ENCODE measurements at regions not wholly inside any gene's neighbourhood (a gene's known extent, or its start where the extent isn't known, plus 50 kb on each side); places are given as distances from the start of the nearest gene placed in this dataset.

DNA sequence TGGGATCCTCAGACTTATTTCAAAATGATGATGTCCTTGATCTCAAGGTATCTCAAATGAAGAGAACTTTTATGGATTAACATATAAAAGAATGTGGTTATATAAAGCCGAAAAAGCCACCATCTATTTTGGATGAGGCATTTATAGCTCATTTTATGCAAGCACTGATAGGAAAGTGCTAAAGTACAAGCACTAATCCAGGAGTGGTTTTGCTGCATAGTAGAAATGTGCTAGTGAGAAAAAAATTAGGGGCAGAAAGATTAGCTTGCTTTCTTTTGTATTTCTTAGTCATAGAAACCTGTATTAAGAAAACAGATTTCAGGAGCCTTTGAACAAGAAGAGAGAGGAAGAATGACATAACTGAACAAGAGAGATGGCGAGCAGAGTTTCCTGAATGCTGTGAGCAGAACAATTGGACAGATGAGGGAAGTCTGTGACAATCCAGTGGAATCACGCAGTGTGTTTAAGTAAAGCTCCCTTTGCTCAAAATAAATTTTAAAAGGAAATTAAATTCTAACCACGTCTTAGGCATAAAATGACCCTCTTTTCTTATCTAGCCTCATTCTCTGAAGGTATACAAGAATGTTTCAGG, 238.2 kb upstream of the NOVA1 start:
- TF ChIP-seq, protein P1, sequence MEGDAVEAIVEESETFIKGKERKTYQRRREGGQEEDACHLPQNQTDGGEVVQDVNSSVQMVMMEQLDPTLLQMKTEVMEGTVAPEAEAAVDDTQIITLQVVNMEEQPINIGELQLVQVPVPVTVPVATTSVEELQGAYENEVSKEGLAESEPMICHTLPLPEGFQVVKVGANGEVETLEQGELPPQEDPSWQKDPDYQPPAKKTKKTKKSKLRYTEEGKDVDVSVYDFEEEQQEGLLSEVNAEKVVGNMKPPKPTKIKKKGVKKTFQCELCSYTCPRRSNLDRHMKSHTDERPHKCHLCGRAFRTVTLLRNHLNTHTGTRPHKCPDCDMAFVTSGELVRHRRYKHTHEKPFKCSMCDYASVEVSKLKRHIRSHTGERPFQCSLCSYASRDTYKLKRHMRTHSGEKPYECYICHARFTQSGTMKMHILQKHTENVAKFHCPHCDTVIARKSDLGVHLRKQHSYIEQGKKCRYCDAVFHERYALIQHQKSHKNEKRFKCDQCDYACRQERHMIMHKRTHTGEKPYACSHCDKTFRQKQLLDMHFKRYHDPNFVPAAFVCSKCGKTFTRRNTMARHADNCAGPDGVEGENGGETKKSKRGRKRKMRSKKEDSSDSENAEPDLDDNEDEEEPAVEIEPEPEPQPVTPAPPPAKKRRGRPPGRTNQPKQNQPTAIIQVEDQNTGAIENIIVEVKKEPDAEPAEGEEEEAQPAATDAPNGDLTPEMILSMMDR (IDR thresholded peaks at IDR 0.05; ENCODE audit: borderline replicate concordance, insufficient read depth, low read depth, low read length): no peak
- no peak overlapping the region for H3K4me3 ChIP-seq (ENCODE audit: low read depth, low read length)

DNA sequence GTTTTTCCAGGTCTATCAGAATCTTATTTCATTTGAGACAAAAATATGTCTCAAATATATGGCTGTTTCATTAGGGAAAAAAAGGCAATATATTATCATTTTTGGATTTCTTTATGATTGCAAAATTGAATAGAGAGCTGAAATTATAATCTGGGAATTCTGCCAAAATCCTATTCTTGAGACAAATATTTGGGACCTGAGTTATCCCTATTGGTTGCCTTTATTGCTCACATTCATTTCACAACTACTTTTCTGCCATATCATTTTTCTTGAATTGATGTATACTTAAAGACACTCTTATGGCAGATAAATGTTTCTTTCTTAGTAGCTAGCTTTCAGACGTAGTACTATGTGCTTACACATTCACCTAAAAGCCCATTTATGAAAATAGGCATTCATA, 241.6 kb upstream of the NOVA1 start:
- H3K4me3 ChIP-seq (ENCODE audit: low read depth, low read length): no peak overlapping the region
- TF ChIP-seq, protein P1 (IDR thresholded peaks at IDR 0.05; ENCODE audit: borderline replicate concordance, insufficient read depth, low read depth, low read length): no peak

DNA sequence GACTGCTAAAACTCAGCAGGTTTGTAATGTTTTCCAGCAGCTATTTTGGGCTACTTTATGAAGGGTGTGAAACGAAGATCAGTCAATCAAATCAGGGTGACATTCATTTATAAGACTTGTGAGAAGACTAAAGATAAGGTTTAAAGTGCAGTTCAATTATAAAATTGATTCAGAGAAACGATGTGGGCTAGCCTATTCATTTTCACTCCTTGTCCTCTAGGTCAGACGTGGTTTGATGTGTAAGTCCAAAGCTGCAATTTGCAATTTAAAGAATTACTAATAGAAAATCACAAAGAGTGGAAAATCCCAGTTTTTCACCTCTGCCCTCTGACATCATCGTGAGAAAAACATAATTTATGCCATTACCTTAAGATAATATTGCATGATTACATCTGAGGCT, 243.5 kb upstream of the NOVA1 start:
- H3K4me3 ChIP-seq (ENCODE audit: low read depth, low read length): no peak overlapping the region
- TF ChIP-seq, protein P1 (IDR thresholded peaks at IDR 0.05; ENCODE audit: borderline replicate concordance, insufficient read depth, low read depth, low read length): no peak

DNA sequence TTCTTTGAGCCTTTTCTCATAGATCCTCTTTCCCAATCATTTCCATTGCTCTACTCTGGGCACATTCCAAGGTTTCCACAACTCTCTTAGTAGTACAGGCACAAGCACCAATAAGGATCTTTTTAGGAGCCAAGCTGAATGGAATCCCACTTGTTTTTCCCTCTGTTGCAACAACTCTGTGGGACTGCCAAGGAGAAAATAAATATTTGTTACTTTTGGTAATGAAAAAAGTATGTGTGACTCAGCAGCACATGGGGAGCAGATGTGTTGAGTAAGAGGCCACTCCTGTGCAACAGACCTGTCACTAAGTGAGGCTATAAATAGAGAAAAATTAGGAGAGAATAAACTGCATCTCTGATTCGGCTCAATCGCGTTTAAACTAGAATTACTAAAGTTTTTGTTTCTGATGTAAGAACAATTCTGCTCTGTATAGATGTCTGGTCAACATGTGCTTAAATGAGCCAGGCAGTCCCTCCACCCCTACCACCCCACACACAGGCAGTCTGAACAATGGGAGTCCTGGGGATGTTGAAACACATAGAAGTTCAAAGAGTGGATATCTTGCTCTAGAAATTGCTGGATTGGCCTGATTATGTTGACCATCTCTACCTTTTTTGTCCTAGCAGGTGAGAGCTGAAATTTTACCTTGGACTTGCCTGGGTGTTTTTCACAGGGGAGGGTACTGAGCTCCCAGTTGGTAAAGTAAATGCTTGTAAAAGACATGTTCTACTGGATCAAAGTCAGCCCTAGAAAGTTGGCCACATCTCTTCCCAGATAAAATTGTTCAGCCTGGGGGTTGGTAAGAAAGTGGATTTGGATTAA, 244.3 kb upstream of the NOVA1 start:
- H3K4me3 ChIP-seq (ENCODE audit: low read depth, low read length): no peak overlapping the region
- TF ChIP-seq, protein P1 (IDR thresholded peaks at IDR 0.05; ENCODE audit: borderline replicate concordance, insufficient read depth, low read depth, low read length): no peak

DNA sequence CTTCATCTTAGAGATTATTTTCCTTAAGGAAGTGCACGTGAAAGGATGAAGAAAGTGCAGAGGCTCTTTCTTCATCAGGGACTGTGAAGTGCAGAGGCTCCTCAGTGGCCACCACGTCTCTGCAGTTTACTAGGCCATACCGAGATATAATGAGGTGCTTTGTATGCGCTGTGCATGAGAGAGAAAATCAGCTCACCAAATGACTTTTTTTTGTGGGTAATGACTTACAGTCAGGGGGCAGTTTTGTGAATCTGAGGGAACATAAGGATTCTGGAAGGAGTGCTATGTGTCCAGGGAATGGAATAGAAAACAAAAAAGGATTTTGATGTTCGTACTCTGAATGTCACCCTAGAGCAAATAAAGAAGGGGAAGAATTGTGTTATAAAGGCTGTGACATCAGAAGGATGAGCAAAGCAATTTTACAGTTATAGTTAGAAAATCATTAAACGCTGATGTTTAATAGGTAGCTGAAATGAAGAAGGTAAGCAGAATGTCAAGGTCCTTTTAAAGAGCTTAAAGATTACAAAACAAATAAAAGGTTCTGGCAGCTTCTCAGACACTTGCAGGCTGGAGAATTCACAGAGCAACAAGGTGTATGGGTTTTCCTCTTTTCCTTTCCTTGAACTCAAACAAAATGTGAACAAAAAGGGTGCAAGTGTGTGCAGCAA, 247.5 kb upstream of the NOVA1 start:
- H3K4me3 ChIP-seq (ENCODE audit: low read depth, low read length): no peak overlapping the region
- TF ChIP-seq, protein P1 (IDR thresholded peaks at IDR 0.05; ENCODE audit: borderline replicate concordance, insufficient read depth, low read depth, low read length): no peak

DNA sequence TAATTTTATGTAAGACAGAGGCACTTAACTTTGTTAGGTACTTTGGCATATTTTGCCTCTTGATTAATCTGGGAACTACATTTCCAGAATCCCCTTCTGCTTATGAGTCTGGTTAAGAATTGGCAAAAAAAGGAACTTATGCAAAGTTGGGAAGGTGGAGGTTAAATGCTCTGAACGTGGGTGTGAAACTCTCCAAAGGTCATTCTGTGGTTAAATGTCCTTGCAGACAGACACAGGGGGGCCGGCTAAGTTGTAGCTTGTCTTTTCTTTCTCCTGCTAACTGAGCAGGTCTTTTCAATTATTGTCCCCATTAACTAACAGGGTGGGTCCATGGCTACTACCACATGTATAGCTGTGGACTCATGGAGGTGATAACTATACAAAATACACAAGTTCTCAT, 248.6 kb upstream of the NOVA1 start:
- TF ChIP-seq, protein P1 (IDR thresholded peaks at IDR 0.05; ENCODE audit: borderline replicate concordance, insufficient read depth, low read depth, low read length): no peak
- no peak overlapping the region for H3K4me3 ChIP-seq (ENCODE audit: low read depth, low read length)

All from GM12875 (cell line).